Suppressor macrophage (primary cell): ENCODE measurements at regions not wholly inside any gene's neighbourhood (a gene's known extent, or its start where the extent isn't known, plus 50 kb on each side); places are given as distances from the start of the nearest gene placed in this dataset.

Experiments
- DNase-seq, 4 experiments: peaks; one replicate each; pipeline ENCODE4 v3.0.0-alpha.2; 2020 to 2022

GRCh38 chr14:101151226-101151926 is 247.9 kb upstream of the RTL1 start:
- DNase-seq, result no peak

GRCh38 chr14:101151927-101152305 is 248.4 kb upstream of the RTL1 start:
- DNase-seq, result no peak

DNA sequence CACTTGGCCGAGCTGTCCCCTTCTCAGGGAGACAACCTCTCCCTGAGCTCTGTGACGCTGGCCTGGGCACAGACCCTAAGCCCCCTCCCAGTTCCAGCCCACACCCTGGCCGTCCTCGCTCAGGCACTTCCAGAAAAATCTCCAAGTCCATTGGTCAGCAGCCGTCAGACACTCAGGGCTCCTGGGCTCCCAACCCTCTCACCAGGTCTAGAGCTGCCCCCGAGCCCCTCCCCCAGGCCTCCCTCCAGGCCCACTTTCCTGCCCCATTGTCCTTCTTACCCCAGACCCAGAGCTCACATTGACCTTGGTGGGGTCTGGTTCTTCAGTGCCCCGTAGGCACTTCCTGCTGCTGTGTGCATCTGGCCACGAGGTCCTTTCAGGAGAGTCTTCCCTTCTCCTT is 249.3 kb upstream of the RTL1 start:
- no peak for DNase-seq

GRCh38 chr14:101153691-101154090 is 250.2 kb upstream of the RTL1 start:
- no peak for DNase-seq

GRCh38 chr14:101155575-101155974 is 252.1 kb upstream of the RTL1 start:
- no peak for DNase-seq

DNA sequence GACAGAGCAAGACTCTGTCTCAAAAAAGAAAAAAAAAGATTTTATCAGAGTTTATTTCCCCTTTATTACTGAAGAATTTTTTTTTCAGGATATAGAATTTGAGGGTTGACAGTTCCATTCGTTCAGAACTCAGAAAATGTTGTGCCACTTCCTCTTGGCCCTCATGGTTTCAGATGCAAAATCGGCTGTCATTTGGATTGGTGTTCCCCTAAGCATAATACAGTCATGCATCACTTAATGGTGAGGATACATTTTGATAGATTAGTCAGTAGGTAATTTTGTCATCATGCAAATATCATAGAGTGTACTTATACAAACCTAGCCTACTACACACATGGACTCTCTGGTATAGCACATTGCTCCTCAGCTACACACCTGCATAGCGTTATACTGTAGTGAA is 263.9 kb upstream of the RTL1 start:
- DNase-seq, result no peak

DNA sequence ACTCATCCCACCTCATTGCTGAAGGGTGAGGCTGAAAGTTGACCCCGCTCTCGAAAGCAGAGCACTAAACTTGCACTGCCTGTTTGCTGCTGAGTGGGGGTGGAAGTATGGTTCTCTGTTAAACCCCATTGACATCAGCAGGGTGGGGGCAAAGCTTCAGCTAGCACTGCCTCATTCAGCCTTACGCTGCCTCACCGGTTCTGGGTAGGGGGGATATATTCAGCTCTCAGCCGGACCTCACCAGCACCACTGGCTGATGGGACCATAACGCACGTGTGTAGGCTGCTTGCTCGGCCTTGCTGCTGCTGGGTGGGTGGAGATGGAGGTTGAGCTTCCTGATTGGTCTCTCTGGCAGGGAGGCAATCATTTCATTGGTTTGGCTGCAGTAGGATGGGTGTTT is 265.7 kb upstream of the RTL1 start:
- DNase-seq, result no peak

DNA sequence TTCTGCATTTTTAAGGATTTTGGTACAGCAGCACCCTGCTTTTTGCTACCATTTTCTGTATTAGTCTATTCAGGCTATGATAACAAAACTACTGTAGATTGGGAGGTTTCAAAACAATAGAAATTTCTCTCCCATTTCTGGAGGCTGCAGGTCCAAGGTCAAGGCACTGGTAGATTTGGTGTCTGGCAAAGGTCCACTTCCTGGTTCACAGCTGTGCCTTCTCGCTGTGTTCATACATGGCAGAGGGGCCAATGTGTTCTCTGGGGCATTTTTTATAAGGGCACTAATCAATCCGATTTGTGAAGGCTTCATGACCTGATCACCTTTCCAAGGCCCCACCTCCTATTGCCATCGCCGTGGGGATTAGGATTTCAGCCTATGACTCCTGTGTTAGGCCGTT is 268.1 kb upstream of the RTL1 start:
- no peak for DNase-seq

DNA sequence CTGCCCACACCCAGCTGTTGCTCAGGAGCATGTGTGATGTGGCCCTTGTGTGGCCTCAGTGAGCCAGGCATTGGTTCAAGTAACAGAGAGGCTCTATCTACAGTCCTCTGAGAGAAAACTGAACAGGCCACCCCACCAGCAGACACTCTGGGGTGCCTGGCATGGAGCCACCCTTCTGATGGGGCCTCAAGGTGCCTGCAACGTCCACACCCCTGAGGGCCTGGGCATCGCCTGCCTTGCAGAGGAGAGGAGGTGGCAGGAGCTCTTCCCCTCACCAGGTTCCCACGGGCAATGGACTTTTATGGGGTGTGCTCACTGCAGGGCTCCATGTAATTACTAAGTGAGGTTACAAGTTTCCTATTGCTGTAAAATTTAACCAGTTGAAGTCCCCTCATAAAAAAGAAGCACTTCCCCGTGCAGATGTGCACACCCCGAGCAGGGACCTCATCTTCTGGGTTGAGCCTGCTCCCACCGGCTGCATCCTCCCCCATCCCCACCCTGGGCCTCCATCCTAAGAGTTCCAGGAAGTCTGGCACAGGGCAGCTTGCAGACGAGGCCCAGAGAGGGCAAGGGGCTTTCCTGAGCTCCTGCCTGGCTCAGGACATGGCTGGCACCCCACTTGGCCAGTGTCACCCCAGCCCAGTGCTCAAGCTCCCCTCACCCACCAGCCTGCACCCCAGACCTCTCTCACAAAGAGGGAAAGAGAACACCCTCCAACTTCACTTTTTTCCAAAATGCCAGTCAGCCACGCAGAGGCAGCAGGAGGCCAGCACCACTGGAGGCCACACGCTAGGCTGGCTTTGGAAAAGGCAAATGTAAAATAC is 270.4 kb upstream of the RTL1 start:
- DNase-seq, result no peak

- DNase-seq, result no peak
These were observed 271.0 kb upstream of the RTL1 start for GRCh38 chr14:101174522-101174838.

GRCh38 chr14:101174980-101175606 is 271.6 kb upstream of the RTL1 start:
- DNase-seq, result no peak

GRCh38 chr14:101175731-101176534 is 272.4 kb upstream of the RTL1 start:
- DNase-seq, result no peak

DNA sequence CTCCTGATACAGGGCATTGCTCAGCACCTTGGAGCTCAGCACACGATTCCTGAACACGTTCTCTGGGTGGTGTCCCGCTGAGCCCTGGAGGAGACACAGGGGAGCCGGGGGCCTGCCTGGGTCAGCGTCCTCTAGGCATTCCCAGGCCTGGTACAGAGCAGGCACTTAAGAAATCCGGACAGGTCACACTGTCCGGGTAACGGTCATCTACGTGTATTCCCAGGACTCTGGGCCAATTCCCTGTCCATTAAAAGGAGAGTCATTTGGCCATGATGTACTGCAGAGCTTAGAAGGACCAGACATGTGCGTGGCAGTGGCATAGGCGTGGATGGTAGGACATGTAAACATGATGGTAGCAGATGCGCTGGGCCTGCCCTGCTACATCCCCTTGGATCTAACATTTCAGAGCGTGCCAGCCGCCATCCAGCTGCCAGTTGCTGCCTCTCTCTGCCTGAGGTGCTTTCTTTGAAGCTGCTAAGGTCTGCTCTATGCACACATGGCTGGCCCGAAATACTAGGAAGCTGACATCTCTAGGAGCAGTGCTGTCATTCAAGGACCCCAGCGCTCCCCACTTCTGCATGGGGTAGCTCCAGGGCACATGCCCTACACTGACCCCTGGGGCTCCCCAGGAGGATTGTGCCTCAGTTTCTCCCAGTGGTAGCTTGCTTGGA is 273.1 kb upstream of the RTL1 start:
- no peak for DNase-seq

DNA sequence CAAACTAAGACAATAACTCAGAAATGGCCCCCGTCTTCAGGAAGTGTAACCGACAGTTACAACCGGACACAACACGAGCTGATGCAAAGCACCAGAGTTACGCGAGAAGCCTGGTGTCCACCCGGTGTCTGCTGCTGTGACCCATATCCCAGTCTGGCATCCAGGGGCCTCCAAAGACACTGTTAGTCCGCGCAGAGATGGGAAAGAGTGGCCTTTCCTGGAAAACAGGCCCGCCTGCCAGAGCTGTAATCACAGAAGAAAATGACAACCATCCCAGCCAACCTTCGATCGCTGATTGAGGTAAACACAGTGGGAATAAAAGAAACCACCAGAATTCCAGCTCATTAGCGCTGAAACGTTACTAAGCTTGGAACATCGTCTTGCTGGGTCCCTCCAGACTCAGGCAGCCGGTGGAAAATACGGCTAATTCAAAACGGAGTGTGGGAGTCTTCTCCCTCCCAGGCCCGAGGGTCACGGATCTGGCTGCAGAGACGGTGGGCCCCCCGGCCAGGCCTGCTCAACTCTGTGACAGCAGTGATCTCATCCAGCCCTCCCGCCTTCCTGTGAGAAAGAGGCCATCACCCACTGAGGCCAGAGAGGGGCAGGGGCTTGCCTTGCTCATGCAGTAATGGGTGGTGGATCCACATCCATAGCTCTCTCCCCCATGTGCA is 273.9 kb upstream of the RTL1 start:
- DNase-seq, result no peak

DNA sequence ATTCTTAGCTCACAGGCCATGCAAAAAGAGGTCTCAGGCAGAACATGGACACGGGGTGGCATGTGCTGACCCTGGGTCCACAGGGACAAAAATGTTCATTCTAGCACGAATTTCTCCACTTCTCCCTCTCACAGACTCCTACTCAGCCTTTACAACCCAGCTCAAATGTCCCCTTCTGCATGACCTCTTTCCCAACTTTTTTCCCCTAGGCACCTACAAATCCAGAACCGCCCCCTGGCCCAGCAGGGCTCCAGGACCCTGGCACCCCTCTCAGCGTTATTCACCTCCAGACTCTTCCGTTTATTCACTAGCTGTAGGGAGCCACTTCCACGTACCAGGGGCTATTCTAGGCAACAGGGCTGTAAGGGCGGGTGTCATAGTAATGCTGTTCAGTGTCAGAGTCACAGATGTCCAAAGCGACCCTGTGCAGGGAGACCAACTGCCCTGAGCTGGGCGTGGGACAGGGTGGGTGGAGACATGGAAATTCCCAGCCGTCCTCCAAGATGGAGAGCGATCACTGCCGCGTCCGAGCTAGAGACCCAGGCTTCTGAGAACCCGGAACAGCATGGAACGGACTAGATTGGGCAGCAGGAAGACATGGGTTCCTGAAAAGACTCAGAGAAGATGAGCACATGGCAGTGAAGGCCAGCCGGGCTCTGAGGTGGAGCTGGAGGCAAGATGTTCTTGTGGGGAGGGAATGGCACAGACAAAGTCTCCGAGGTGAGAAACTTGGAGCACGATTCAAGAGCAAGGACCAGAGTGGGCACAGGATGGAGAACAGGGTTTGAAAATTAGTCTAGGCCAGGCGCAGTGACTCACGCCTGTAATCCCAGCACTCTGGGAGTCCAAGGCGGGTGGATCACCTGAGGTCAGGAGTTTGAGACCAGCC is 274.9 kb upstream of the RTL1 start:
- DNase-seq, result no peak

DNA sequence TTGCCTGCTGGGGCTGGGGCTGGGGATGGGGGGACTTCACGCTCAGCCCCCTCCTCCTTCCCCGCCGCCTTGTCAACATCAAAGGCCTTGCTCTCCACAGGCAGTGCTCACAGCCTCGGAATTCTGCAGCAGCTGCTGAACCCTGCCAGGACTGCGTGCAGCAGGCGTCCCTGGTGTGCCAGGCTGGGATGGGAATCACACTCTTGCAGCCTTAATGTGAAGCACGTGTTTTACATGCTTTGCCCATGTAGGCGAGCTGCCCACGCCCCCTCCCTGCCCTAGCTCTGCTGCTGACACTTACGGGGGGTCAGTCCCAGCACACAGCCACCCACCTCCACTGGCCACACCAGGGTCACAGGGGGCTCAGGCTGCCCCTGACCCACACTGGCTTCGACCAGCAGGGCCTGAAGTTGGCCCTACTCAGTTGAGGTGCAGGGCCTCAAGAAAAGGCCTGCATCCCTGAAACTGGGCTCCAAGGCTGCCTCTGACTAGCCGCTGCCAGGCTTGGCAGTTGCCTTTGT is 276.2 kb upstream of the RTL1 start:
- no peak for DNase-seq

DNA sequence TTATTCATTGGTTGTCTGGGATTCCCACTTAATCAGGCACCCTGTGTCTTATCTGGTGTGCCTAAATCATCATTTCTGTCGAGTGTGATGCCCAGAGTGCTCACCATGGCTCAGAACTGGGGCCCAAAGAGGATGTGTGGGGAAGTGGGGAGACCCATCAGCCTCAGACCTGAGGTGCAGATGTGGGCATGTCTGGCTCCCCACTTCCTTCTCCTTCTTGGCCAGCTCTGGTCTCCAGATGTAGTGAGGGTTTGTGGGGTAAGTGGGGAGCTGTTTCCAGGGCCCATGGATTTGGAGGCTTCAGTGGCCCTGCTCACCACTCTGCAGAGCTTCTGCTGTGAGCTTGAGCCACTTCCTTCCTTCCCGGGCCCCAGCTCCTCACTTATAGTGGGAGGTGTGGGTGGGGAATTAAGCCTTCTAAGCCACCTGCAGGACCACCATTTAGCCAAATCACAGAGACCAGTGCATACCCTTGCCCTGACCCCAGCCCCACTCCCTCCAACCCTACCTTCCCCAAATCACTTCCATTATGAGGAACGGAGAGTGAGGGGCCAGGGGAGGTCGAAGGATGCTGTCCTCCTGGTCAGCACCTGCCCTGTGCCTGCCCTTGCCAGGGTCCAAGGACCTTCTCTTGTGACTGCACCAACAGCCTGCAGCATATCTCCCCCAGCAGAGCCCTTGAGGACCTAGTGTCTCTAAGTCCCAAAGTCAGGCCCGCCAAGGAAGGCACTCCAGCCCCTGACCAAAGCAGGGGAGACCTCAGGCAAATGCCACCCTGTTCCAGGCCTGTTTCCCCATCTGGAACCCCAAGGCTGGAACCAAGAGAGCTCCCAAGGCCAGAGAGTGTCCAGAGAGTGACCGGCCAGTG is 278.2 kb upstream of the RTL1 start:
- DNase-seq, result no peak

GRCh38 chr14:101182476-101182875 is 279.0 kb upstream of the RTL1 start:
- DNase-seq, result no peak

GRCh38 chr14:101183376-101184103 is 280.0 kb upstream of the RTL1 start:
- no peak for DNase-seq
